GM18520 (cell line): ENCODE measurements at regions not wholly inside any gene's neighbourhood (a gene's known extent, or its start where the extent isn't known, plus 50 kb on each side); places are given as distances from the start of the nearest gene placed in this dataset.

Source experiments
- ATAC-seq: cut with Tn5 transposase; IDR thresholded peaks from one replicate; pipeline ENCODE4 v1.9.1; 2021; ENCODE audit not compliant: unreplicated experiment

DNA sequence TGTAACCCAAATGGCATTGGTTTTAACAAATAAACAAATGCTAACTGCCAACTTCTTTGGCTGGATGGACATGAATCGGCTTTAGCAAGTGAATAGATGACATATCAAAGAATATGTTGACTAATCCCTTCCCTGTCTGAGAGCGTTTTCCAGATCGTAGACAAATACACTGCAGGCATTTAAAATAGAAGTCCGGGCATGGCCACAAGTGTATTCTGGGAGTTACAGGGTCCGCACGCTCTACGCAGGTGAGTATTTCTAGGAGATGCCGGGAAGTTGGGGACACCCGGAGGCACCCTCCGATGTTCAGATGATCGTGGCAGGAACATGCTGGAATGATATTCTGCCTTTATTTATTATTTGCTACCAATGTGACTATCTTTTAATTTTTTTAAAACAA is 53.2 kb upstream of the ZNF536 start:
- ATAC-seq, result no peak

DNA sequence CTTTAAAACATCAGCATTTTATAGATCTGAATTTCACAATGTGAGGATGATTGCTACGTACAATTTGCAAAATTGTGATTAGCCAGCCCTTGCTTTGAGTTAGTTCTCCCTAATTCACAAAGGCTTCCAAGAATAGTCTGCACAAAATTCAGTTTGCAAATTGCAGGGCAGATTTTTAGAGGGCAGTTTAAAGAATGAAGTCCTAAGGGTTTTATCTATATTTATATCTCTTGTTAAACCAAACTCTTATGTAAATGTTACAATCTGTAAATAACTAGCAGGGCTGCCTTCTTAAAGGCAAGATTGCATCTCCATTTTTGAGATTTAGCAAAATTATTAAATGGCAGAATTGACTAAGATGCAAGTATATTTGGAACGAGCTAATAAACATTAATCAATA is 52.8 kb upstream of the ZNF536 start:
- ATAC-seq, result no peak

DNA sequence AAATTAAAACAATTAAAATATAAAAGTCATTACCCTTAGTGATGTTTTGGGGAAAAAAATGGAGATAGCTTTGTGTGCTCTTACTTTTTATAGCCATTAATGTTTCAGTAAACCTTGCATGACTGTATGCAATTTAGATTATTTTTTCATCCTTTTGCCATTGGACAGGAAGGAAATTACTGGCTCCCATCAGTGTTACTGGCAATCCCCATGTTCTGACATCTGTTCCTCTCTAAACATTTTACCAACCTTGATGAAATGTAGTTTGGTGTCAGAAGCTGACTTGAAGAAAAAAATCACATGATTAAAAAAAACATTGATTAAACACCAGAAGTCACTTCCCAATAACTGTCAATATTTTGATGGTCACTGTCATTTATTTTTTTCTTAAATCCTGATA is 52.3 kb upstream of the ZNF536 start:
- ATAC-seq, result no peak

DNA sequence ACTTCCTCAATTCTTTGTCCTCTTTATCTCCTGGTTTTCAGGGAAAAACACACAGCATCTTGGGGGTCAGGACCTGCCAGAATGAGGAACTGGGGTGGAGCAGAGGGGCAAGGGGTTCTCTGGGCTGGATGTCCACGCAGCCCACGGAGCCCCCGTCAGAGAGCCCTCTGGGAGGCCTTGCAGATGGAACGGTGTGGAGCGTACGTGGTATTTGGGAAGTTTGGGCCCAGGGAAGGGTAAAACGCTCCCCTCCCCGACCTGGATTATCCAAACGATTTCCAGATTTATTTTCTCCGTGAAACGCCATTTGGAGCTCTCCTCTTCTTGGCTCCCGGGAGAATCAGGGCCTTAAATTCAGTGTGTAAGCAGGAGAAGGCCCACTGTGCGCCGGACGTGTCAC is 51.7 kb upstream of the ZNF536 start:
- ATAC-seq, result no peak

DNA sequence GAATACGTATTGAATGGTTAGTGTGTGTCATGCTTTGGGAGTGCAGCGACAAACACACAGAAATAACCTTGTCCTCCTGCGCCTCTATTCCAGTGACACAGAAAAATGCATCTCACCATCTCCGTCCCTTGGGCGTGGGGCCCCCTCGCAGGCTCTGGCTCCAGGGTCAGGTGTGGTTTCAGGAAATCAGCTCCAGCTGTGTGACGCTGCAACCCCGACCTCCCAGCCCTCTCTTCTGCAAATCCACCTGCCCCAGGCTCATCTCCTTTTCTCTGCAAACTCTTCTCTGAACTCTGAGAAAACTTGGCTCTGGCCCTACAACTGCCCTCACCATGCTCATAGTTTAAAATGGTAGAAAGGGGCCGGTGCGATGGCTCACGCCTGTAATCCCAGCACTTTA is 51.3 kb upstream of the ZNF536 start:
- ATAC-seq, result no peak
